MM.1S (cell line): ENCODE measurements at regions not wholly inside any gene's neighbourhood (a gene's known extent, or its start where the extent isn't known, plus 50 kb on each side); places are given as distances from the start of the nearest gene placed in this dataset.
"Not testable (repeated sequence)": the region's sequence is repeated elsewhere in the genome, so short reads cannot be mapped to it uniquely, and the experiment has no call there.

Experiments
- DNase-seq: peaks from one replicate; pipeline ENCODE4 v3.0.0-alpha.2; 2015
- H2AFZ ChIP-seq: fragments of 300-600 bp; sonication (generic); 2 replicates; pipeline ENCODE4 v1.6.0; 2016; ENCODE audit warnings: antibody characterized with exemption, low read length
- H3F3A ChIP-seq: fragments of 300-600 bp; sonication (generic); 2 replicates; pipeline ENCODE4 v1.6.1; 2016; ENCODE audit warnings: mild to moderate bottlenecking, antibody characterized with exemption, low read length, moderate library complexity, mixed read lengths; ENCODE audit not compliant: insufficient read depth
- H3K27ac ChIP-seq: fragments of 300-600 bp; sonication (generic); 2 replicates; pipeline ENCODE4 v1.5.1; 2016; ENCODE audit warnings: mild to moderate bottlenecking, low read length
- H3K27me3 ChIP-seq: fragments of 300-600 bp; sonication (generic); replicated peaks from 2 replicates; pipeline ENCODE4 v1.6.0; 2016; ENCODE audit warnings: low read length; ENCODE audit not compliant: insufficient read depth
- H3K36me3 ChIP-seq: fragments of 300-600 bp; sonication (generic); replicated peaks from 2 replicates; pipeline ENCODE4 v1.6.1; 2016; ENCODE audit warnings: mild to moderate bottlenecking, low read length, mixed read lengths; ENCODE audit not compliant: insufficient read depth
- H3K4me1 ChIP-seq: fragments of 300-600 bp; sonication (generic); 2 replicates; pipeline ENCODE4 v1.6.1; 2016; ENCODE audit warnings: low read length, mixed read lengths
- H3K4me2 ChIP-seq: fragments of 300-600 bp; sonication (generic); 2 replicates; pipeline ENCODE4 v1.6.0; 2016; ENCODE audit warnings: low read depth, low read length
- H3K4me3 ChIP-seq: fragments of 300-600 bp; sonication (generic); 2 replicates; pipeline ENCODE4 v1.5.1; 2016; ENCODE audit warnings: low read length, mixed read lengths
- H3K79me2 ChIP-seq: fragments of 300-600 bp; sonication (generic); 2 replicates; pipeline ENCODE4 v1.6.1; 2016; ENCODE audit warnings: mixed run types, low read length, mixed read lengths
- H3K9ac ChIP-seq: fragments of 300-600 bp; sonication (generic); 2 replicates; pipeline ENCODE4 v1.6.1; 2016; ENCODE audit warnings: low read length, mixed read lengths
- H3K9me2 ChIP-seq: fragments of 300-600 bp; sonication (generic); replicated peaks from 2 replicates; pipeline ENCODE4 v1.6.1; 2016; ENCODE audit warnings: mild to moderate bottlenecking, low read length, mixed read lengths; ENCODE audit not compliant: insufficient read depth
- H3K9me3 ChIP-seq: fragments of 300-600 bp; sonication (generic); replicated peaks from 2 replicates; pipeline ENCODE4 v1.6.1; 2016; ENCODE audit warnings: mild to moderate bottlenecking, low read length, mixed read lengths; ENCODE audit not compliant: insufficient read depth
- H4K20me1 ChIP-seq: fragments of 300-600 bp; sonication (generic); 2 replicates; pipeline ENCODE4 v1.6.1; 2016; ENCODE audit warnings: mild to moderate bottlenecking, low read length, moderate library complexity, mixed read lengths; ENCODE audit not compliant: insufficient read depth
- CTCF ChIP-seq: fragments of 300-600 bp; sonication (generic); IDR thresholded peaks from 2 replicates; pipeline ENCODE4 v1.5.1; 2016; ENCODE audit warnings: antibody characterized with exemption, low read length, mixed read lengths
- EZH2 ChIP-seq: fragments of 300-600 bp; sonication (generic); optimal IDR thresholded peaks from 2 replicates; pipeline ENCODE3; 2017; ENCODE audit warnings: low read depth, mild to moderate bottlenecking, antibody characterized with exemption, low read length, mixed read lengths
- EZH2phosphoT487 ChIP-seq: fragments of 300-600 bp; sonication (generic); IDR thresholded peaks from 2 replicates; pipeline ENCODE4 v1.6.1; 2018; ENCODE audit warnings: antibody characterized with exemption, low read length

GRCh38 chr14:57150449-57150848 lies 118.3 kb downstream of the EXOC5 start:
- Histone ChIP-seq H3K4me1 (no peaks in the 10 kb centered on the region), H2AFZ (no peak overlapping the region), H3K27ac (no peak overlapping the region), H3K36me3 (no peaks in the 10 kb centered on the region), H3K9me2 (no peaks in the 10 kb centered on the region), H3K9ac (no peak overlapping the region), H3K79me2 (no peaks in the 10 kb centered on the region), H4K20me1 (no peaks in the 10 kb centered on the region), H3F3A (no peaks in the 10 kb centered on the region), H3K4me3 (no peak overlapping the region), H3K9me3 (no peaks in the 10 kb centered on the region), H3K27me3 (no peaks in the 10 kb centered on the region), H3K4me2 (no peak overlapping the region)
- TF ChIP-seq EZH2 (no peak), CTCF (no peak), EZH2phosphoT487 (no peak)
- no peak for DNase-seq

GRCh38 chr14:57139173-57139572 lies 129.5 kb downstream of the EXOC5 start:
- no peak overlapping the region for H3K27ac ChIP-seq
- no peak for DNase-seq
- no peaks in the 10 kb centered on the region for H3F3A ChIP-seq
- no peak overlapping the region for H3K4me2 ChIP-seq
- H3K4me3 ChIP-seq = no peak overlapping the region
- H3K27me3 ChIP-seq = no peaks in the 10 kb centered on the region
- no peak overlapping the region for H3K9ac ChIP-seq
- no peaks in the 10 kb centered on the region for H3K9me2 ChIP-seq
- H3K36me3 ChIP-seq = no peaks in the 10 kb centered on the region
- TF ChIP-seq EZH2phosphoT487 = no peak
- no peak for TF ChIP-seq EZH2
- no peak for TF ChIP-seq CTCF
- no peak overlapping the region for H2AFZ ChIP-seq
- no peaks in the 10 kb centered on the region for H4K20me1 ChIP-seq
- no peaks in the 10 kb centered on the region for H3K79me2 ChIP-seq
- no peaks in the 10 kb centered on the region for H3K9me3 ChIP-seq
- no peaks in the 10 kb centered on the region for H3K4me1 ChIP-seq

GRCh38 chr14:57136669-57137328 lies 131.9 kb downstream of the EXOC5 start:
- no peaks in the 10 kb centered on the region for H3K36me3 ChIP-seq
- H3K27me3 ChIP-seq = no peaks in the 10 kb centered on the region
- no peaks in the 10 kb centered on the region for H4K20me1 ChIP-seq
- no peak overlapping the region for H3K9ac ChIP-seq
- no peak for TF ChIP-seq CTCF
- TF ChIP-seq EZH2 = no peak
- TF ChIP-seq EZH2phosphoT487 = no peak
- H3K9me3 ChIP-seq = no peaks in the 10 kb centered on the region
- no peak overlapping the region for H3K4me3 ChIP-seq
- H3K27ac ChIP-seq = no peak overlapping the region
- no peaks in the 10 kb centered on the region for H3K79me2 ChIP-seq
- no peak overlapping the region for H3K4me2 ChIP-seq
- H2AFZ ChIP-seq = no peak overlapping the region
- no peaks in the 10 kb centered on the region for H3K9me2 ChIP-seq
- H3K4me1 ChIP-seq = no peaks in the 10 kb centered on the region
- DNase-seq = no peak
- no peaks in the 10 kb centered on the region for H3F3A ChIP-seq

GRCh38 chr14:57127809-57128208 lies 140.9 kb downstream of the EXOC5 start:
- not testable (repeated sequence) for H3K27ac ChIP-seq, DNase-seq, H3K27me3 ChIP-seq, H4K20me1 ChIP-seq, H3K9ac ChIP-seq, H3K4me3 ChIP-seq, H3K36me3 ChIP-seq, H3F3A ChIP-seq, H3K4me1 ChIP-seq, H3K9me2 ChIP-seq, H2AFZ ChIP-seq, H3K9me3 ChIP-seq, H3K4me2 ChIP-seq, H3K79me2 ChIP-seq
